ENCODE measurements at regions not wholly inside any gene's neighbourhood (a gene's known extent, or its start where the extent isn't known, plus 50 kb on each side); places are given as distances from the start of the nearest gene placed in this dataset.

GRCh38 chr5:6907320-6907918 is 194.2 kb downstream of the TENT4A start:
- CTCF ChIA-PET (ENCODE audit: partially characterized antibody) = interaction anchor here (1.4 kb wide), 1 partner anchor 138 kb away, joined by 3 read pairs; no protein-coding TSS in a partner anchor
- H3K79me2 ChIP-seq (ENCODE audit: control insufficient read depth in 1 of 2, insufficient read depth in 2 of 2, low read length in 2 of 2) = no peaks in the 10 kb centered on the region
- no peak overlapping the region for H3K4me2 ChIP-seq (ENCODE audit: insufficient read depth in 1 of 2, low read depth in 2 of 2, low read length in 2 of 2)
- no peak overlapping the region for H2BK5ac ChIP-seq (ENCODE audit: low read depth, low read length)
- H4K8ac ChIP-seq (ENCODE audit: extremely low read depth, insufficient read depth, low read length) = no peak overlapping the region; the same call in 1 of the 2 replicates
- no peak overlapping the region for H3K4ac ChIP-seq (replicated peaks; ENCODE audit: insufficient read length, low read depth, low read length)
- H3K18ac ChIP-seq (ENCODE audit: extremely low read depth, low read length) = no peak overlapping the region
- no peaks in the 10 kb centered on the region for H3K23me2 ChIP-seq (ENCODE audit: low read depth, low read length)
- H4K20me1 ChIP-seq (replicated peaks in 1 of 2; ENCODE audit: control insufficient read depth in 1 of 2, insufficient read depth in 2 of 2, low read length in 2 of 2) = no peaks in the 10 kb centered on the region
- no peak overlapping the region for H3K4me3 ChIP-seq (ENCODE audit: extremely low read depth in 1 of 4, insufficient read depth in 2 of 4, low read depth in 3 of 4, low read length in 4 of 4)
- no peak overlapping the region for H2BK20ac ChIP-seq (ENCODE audit: low read length)
- H3K27me3 ChIP-seq (replicated peaks in 1 of 4; ENCODE audit: control insufficient read depth in 3 of 4, extremely low read depth in 1 of 4, insufficient read depth in 3 of 4, low read length in 3 of 4) = no peaks in the 10 kb centered on the region
- DNase-seq (ENCODE audit: low read depth in 1 of 2, low spot score in 2 of 2) = no peak
- H4K5ac ChIP-seq (ENCODE audit: insufficient read length, low read depth, low read length) = no peak overlapping the region
- H2BK12ac ChIP-seq (ENCODE audit: low read depth, low read length) = no peak overlapping the region
- H3K9ac ChIP-seq (replicated peaks in 1 of 4; ENCODE audit: extremely low read depth in 1 of 4, low read depth in 3 of 4, low read length in 3 of 4) = no peak overlapping the region
- no peak overlapping the region for H2AK5ac ChIP-seq (ENCODE audit: low read depth, low read length)
- H3K56ac ChIP-seq (replicated peaks; ENCODE audit: insufficient read length, low read depth, low read length) = no peak overlapping the region
- H3K27ac ChIP-seq (ENCODE audit: low read depth, low read length) = no peak overlapping the region
- H2BK15ac ChIP-seq (ENCODE audit: low read length) = no peak overlapping the region
- FAIRE-seq = no peak
- no peak overlapping the region for H4K91ac ChIP-seq (replicated peaks; ENCODE audit: insufficient read length, low read length)
- 85% methylated on average over 8 of the region's 8 CpGs; no CpG with 5 or more reads in 1 of the 2 experiments for WGBS, 2 experiments (ENCODE audit: extremely low coverage in 1 of 2, insufficient coverage in 1 of 2, insufficient read length in 1 of 2, insufficient replicate concordance in 2 of 2, low coverage in 1 of 2, low lambda C conversion rate in 2 of 2, missing lambda C conversion rate in 1 of 2)
- H2BK120ac ChIP-seq (replicated peaks; ENCODE audit: low read depth, low read length) = no peak overlapping the region
- no peaks in the 10 kb centered on the region for H3K9me3 ChIP-seq (ENCODE audit: insufficient read depth in 2 of 2, low read depth in 1 of 2, low read length in 1 of 2)
- H3K23ac ChIP-seq (ENCODE audit: insufficient read length) = no peak overlapping the region
- H3K36me3 ChIP-seq (ENCODE audit: control insufficient read depth in 2 of 4, insufficient read depth in 4 of 4, low read length in 3 of 4) = no peaks in the 10 kb centered on the region
- TF ChIP-seq GABPA (IDR thresholded peaks at IDR 0.05; ENCODE audit: borderline replicate concordance, insufficient read depth, low read length) = no peak
- no peak for TF ChIP-seq POLR2AphosphoS5 (IDR thresholded peaks at IDR 0.05; ENCODE audit: low read depth, low read length)
- no peak for TF ChIP-seq POLR2A (IDR thresholded peaks at IDR 0.05; ENCODE audit: control extremely low read depth in 1 of 2, low read depth in 2 of 2, low read length in 2 of 2)
- no peak for TF ChIP-seq HDAC2 (IDR thresholded peaks at IDR 0.05; ENCODE audit: borderline replicate concordance in 1 of 2, low read depth in 2 of 2, low read length in 2 of 2)
- no peak for TF ChIP-seq NANOG (IDR thresholded peaks at IDR 0.05; ENCODE audit: insufficient read depth, low read depth, low read length, poor library complexity, severe bottlenecking)
- TF ChIP-seq ATF3 (IDR thresholded peaks at IDR 0.05; ENCODE audit: insufficient read depth, low read depth, low read length) = no peak
- no peak for TF ChIP-seq FOSL1 (IDR thresholded peaks at IDR 0.05; ENCODE audit: insufficient read depth, low read depth, low read length)
- no peak for TF ChIP-seq RFX5 (IDR thresholded peaks at IDR 0.05; ENCODE audit: borderline replicate concordance, low read depth, low read length)
- H2AFZ ChIP-seq (ENCODE audit: low read length) = no peak overlapping the region; the same call in 1 of the 2 replicates
- POLR2A ChIA-PET (ENCODE audit: partially characterized antibody) = no interaction called here
- no peak overlapping the region for H3K14ac ChIP-seq (ENCODE audit: insufficient read length)
- H3K79me1 ChIP-seq (ENCODE audit: low read depth, low read length) = no peaks in the 10 kb centered on the region
- peaks cover 0 to 3% (median 0%) of the 10 kb centered on the region in 4 experiments; a peak in 2 of 7 replicates for H3K4me1 ChIP-seq (replicated peaks in 1 of 4; ENCODE audit: control insufficient read depth in 3 of 4, insufficient read depth in 4 of 4, low read length in 3 of 4)

Data from H1 (cell line).